GM04503 (cell line): ENCODE measurements at regions not wholly inside any gene's neighbourhood (a gene's known extent, or its start where the extent isn't known, plus 50 kb on each side); places are given as distances from the start of the nearest gene placed in this dataset.

Experiments
- DNase-seq: peaks from one replicate; pipeline ENCODE4 v3.0.0-alpha.2; 2012; ENCODE audit warnings: low read depth

- no peak for DNase-seq
These were observed 138.1 kb upstream of the ZNF236 start for GRCh38 chr18:76684265-76684664.

- DNase-seq, result no peak
These were observed 142.4 kb upstream of the ZNF236 start for GRCh38 chr18:76679945-76680344.

DNA sequence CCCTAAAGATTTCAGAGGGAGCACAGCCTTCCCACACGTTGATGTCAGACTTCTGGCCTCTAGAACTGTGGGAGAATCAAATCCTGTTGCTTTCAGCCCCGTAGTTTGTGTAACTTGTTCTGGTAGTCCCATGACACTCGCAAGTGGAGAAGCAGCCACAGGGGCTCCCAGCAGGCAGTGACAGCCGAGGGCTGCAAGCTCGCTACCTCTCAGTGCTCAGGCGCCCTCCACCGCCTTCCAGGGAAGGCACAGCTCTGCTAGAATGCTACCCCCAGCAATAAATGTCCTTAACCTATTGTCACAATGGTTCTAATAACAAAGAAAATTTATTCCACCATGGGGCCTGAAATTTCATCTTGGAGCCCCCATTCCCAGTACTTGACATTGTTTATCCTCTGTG lies 143.1 kb upstream of the ZNF236 start:
- DNase-seq, result no peak

DNA sequence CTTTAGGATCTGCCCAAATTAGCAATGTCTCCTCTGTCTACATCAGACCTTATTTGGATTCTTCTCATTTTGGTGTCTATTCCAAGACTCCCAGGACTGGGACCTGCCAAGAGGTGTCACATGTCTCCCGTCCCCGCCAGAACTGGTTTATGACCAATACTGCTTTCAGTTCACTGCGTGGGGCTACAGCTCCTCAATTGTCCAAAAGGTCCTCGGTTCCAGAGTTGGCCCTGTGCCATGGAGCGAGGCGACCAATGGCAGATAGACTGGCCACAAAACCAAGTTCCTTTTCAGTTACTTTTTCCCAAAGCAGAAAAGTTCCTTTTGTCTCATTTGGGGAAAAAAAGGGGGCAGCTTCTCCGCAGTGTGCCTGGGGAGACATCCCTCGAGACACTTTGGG lies 144.1 kb upstream of the ZNF236 start:
- DNase-seq, result no peak

DNA sequence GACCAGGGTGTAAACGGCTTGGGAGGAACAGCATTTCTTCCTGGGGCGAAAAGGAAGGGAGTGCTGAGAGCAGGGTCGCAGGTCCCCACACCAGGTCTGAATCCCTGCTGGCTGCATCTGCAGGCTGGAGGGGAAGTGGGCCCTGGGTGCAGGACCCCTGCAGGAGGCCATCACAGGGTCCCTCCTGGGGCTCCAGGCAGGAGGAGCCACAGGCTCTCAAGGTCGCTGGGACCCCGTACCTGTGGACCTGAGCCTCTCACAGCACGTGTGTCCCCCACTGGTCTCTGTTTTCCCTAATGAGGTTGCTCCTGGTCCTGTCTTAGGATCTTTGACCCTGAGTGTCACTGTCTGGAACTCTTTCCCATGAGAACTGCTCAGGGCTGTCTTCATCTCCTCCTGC lies 147.8 kb upstream of the ZNF236 start:
- no peak for DNase-seq

DNA sequence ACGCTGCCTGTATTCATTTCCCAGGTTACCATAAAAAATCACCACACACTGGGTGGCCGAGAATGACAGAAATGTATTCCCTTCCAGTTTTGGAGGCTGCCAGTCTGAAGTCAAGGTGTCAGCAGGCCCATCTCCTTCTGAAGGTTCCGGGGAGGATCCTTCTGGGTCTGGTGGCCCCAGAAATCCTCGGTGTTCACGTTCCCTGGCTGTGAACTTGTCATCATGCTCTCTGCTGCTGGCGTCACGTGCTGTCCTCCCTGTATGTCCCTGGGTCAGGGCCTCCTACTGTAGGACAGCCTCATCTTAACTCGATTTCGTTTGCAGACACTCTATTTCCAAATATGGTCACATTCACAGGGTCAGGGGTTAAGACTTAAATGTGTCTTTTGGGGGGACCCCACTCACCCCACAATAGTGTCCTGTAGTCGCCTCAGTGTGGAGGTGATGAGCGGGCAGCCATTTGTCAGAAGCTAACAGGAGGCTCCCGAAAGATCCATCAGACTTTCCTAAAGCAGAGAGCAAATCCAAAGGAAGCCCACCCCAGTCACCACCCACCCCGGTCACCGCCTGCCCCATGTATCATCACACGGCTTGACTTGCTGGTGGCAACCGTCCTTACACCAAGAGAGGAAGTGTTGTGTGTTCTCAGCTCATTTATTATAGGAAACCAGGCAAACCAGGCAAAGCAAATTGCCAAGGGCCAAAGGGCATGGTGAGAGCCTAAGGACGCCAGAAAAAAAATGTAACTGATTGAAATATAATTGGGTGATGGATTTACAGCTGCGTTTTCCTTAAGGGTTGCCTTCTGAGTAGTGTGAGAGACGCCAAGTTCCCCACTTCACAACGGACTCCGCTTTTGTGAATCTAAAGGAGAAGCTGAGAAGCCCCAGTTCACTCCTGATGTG lies 148.8 kb upstream of the ZNF236 start:
- DNase-seq, result no peak

GRCh38 chr18:76672627-76673026 lies 149.7 kb upstream of the ZNF236 start:
- no peak for DNase-seq

DNA sequence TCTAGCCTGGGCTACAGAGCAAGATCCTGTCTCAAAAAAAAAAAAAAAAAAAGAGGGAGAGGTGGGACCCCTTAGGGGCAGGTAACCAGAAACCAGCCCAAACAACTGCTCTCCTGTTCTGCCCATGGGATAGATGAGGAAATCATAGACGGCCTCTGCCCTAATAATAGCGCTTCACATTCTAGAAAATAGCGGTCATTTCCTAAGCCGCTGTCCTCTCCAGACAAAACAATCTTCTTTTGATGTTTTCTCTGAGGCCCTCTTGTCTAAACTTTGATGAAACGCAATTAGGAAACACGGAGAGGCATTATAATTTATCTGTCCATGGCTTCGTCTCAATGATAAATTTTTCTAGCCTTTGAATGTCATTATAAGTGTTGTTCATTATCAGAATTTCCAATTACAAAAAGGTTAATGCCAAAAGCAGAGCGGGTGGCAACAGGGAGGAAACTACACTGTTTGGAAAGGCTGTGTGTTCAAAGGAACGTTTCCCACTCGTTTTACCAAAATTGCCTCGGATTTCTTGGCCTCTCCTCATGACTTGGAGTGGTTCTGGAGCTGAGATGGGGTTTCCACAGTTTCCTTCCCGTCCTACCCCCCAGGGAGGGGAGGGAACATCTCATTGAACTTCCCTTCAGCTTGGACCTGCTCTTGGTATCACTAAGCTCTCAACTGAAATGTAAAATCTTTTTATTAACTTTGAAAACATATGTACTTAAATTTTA lies 151.6 kb upstream of the ZNF236 start:
- no peak for DNase-seq

- no peak for DNase-seq
These were observed 153.8 kb upstream of the ZNF236 start for GRCh38 chr18:76668546-76668945.

DNA sequence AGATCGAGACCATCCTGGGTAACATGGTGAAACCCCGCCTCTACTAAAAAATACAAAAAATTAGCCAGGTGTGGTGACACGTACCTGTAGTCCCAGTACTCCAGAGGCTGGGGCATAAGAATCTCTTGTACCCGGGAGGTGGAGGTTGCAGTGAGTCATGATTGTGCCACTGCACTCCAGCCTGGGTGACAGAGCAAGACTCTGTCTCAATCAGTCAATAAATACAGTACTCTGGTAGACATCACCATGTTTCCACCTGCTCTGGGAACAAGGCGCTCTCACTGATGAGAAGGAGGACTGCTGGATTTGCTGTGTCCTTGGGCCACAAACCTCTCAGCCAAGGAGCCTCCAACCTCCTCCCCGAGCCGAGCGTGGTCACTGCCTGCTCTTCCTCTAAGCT lies 154.2 kb upstream of the ZNF236 start:
- no peak for DNase-seq

- no peak for DNase-seq
These were observed 154.8 kb upstream of the ZNF236 start for GRCh38 chr18:76667603-76668002.

DNA sequence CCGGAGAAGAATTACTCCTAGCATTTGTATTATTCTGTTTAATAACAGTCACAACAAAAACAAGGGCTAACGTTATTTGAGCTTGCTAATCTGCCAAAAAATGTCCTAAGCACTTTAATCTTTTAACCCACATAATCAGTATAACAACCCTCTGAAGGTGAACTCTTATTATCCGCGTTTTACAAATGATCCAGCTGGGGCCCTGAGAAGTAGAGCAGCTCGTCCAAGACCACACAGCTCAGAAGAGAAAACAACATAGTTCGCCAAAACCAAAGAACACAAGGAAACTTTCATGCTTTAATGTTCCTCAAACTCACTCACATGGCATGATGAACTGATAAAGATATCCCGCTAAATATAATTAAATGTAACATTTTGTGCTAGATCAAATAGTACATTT lies 159.7 kb upstream of the ZNF236 start:
- DNase-seq, result no peak

DNA sequence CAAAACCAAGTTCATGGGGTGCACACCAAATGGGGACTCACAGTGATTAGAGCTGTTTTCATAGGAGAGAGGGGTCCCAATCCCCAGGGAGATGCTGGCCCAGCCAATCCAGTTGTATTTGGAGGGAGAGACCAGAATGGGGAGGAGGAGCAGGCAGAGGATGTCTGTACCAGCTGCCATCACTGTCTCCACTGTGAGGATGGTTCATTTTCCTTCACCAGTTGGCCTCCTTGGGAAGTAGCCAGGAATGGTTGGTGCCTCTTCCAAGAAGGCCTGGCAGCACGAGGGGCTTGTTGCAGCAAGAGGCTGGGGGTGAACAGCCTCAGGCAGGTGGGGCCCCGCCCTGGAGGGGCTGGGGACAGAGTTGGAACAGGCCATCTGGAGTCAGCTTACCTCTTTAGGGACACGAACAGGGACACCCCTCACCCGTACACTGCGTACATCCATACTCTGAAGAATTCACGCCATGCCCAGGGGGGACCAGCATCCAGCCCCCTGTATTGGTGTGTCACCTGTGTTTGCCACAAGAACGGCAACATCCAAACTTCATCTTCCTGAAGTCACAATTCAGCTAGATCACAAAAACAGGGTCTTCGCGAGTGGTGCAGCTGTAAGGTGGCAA lies 161.7 kb upstream of the ZNF236 start:
- no peak for DNase-seq

DNA sequence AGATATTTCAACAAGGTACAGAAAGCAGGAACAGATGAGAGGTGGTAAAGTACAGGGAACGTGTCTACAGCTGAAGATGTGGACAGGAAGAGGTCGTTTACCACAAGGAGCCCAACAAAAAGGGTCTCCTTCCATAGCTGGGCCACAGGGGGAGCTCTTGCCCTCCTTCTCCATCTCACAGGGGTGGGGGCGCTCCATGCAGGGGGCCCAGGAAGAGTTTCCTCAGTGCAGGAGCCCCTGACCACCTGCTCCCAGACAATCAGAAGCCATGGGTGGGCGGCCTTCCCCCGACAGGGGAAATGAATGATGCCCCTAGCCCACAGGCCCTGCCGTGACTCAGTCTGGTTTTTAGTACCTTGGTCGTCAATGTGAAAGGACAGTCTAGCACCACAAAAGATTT lies 163.6 kb upstream of the ZNF516 start:
- DNase-seq, result no peak

GRCh38 chr18:76657911-76658470 lies 162.9 kb upstream of the ZNF516 start:
- DNase-seq, result no peak

- DNase-seq, result no peak
These were observed 162.1 kb upstream of the ZNF516 start for GRCh38 chr18:76656925-76657827.

DNA sequence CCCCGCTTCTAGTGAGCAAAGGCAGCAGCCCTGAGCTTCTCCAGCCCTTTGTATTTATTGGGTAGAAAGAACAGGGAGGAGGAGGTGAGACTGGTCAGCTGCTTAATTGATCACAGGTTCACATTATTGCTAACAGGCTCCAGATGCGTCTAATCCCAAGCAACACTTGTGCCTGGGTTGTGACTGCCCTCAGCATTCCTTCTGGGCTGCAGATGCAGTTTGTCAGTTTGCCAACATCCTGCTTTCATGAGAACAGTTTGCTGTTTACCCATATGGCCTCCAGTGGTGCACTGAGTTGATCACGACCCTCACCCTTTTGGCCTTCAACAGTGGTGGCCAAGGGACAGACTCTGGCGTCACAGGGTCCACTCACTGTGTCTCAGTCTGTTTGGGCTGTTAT lies 159.5 kb upstream of the ZNF516 start:
- no peak for DNase-seq

- DNase-seq, result no peak
These were observed 152.3 kb upstream of the ZNF516 start for GRCh38 chr18:76647322-76647721.

DNA sequence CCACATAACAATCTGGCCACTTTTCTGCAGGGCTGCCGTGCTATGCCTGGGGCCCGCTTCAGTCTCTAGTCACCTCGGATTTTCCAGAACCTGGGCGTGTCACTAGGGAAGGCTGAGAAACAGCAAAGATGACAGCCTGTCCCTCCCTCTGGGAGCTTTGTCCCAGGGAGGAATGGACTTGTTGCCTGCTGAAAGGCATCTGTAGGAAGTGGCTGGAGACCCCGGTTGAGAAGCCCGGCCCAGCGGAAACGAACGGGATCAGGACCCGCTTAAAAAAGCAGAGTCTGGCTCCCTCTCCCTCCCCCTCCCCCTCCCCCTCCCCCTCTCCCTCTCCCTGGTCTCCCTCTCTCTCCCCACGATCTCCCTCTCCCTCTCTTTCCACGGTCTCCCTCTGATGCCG lies 149.5 kb upstream of the ZNF516 start:
- no peak for DNase-seq

- DNase-seq, result no peak
These were observed 149.0 kb upstream of the ZNF516 start for GRCh38 chr18:76643996-76644395.

DNA sequence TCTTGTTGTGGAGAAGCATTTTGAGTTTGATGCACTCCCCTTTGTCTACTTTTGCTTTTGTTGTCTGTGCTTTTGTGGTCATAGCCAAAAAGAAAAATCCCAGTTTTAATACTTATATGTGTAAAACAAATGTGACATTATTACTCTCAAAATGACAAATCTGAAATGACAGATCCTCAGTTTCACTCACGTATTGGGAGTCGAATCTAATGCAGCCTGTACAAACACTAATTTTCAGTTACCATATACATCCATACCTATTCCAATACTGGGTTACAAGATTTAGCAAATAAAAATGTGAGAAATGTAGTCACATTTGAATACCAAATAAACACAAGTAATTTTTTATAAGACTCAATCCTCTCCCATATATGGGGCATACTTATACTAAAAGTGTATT lies 148.2 kb upstream of the ZNF516 start:
- no peak for DNase-seq

GRCh38 chr18:76640438-76640837 lies 145.4 kb upstream of the ZNF516 start:
- no peak for DNase-seq
